Heart right ventricle (tissue), 16 donors: ENCODE measurements at regions not wholly inside any gene's neighbourhood (a gene's known extent, or its start where the extent isn't known, plus 50 kb on each side); places are given as distances from the start of the nearest gene placed in this dataset.
"Not testable (repeated sequence)": the region's sequence is repeated elsewhere in the genome, so short reads cannot be mapped to it uniquely, and the experiment has no call there.

Source experiments
- ATAC-seq, 8 donors: fragments of 200-7000 bp; cut with Tn5 transposase; one replicate each; pipeline ENCODE4 v1.9.1; 2020; ENCODE audit warnings: mild to moderate bottlenecking in 8 of 8, moderate library complexity in 8 of 8, moderate number of reproducible peaks in 1 of 8
- DNase-seq, 2 donors: peaks; one replicate each; pipeline ENCODE4 v3.0.0-alpha.2; 2020
- H3K27ac ChIP-seq, 10 donors: fragments of 200-600 bp; sonication (generic) in 2 of 10; one replicate each; pipeline versions ENCODE4 v1.5.0 to v1.8.0; 2020 to 2022; ENCODE audit warnings: mild to moderate bottlenecking in 3 of 10
- H3K27me3 ChIP-seq, 7 donors: fragments of 200-600 bp; one replicate each; pipeline ENCODE4 v1.8.0; 2021 to 2022; ENCODE audit warnings: mild to moderate bottlenecking in 2 of 7
- H3K36me3 ChIP-seq, 9 donors: fragments of 200-600 bp; sonication (generic) in 1 of 9; one replicate each; pipeline versions ENCODE4 v1.5.0 to v1.8.0; 2020 to 2022; ENCODE audit warnings: mild to moderate bottlenecking in 2 of 9
- H3K4me1 ChIP-seq, 9 donors: fragments of 200-600 bp; sonication (generic) in 1 of 9; one replicate each; pipeline versions ENCODE4 v1.5.0 to v1.8.0; 2020 to 2022; ENCODE audit warnings: mild to moderate bottlenecking in 4 of 9
- H3K4me3 ChIP-seq, 10 donors: fragments of 200-600 bp; sonication (generic) in 2 of 10; one replicate each; pipeline versions ENCODE4 v1.5.0 to v1.8.0; 2020 to 2022; ENCODE audit warnings: mild to moderate bottlenecking in 7 of 10, moderate library complexity in 2 of 10
- H3K9me3 ChIP-seq, 11 donors: fragments of 200-600 bp in 10 of 11; sonication (generic) in 2 of 11; one replicate each; pipeline versions ENCODE4 v1.5.0 to v1.8.0; 2013 to 2022; ENCODE audit warnings: mild to moderate bottlenecking in 2 of 11, control low read depth in 1 of 11, moderate library complexity in 1 of 11
- WGBS, 2 donors: extraction: QIAGEN DNeasy Blood & Tissue Kit; methylation state at CpG; one replicate each; pipeline ENCODE4 v1.1.7; 2013; ENCODE audit warnings: inconsistent platforms in 1 of 2; 5-methylcytosine and 5-hydroxymethylcytosine counted together
- intact Hi-C, 10 donors: fragments of 100-400 bp; cut with DNase I; formaldehyde crosslinking; loops; one replicate each; pipeline versions ENCODE4 v1.11.1 to v1.14.2; 2022
- TF ChIP-seq, protein P1 (sequence below), 9 donors: fragments of 200-600 bp; sonication (generic) in 2 of 9; IDR thresholded peaks; one replicate each; pipeline versions ENCODE4 v1.5.0 to v1.8.0; 2021 to 2022; ENCODE audit warnings: antibody characterized with exemption in 9 of 9, mild to moderate bottlenecking in 5 of 9, moderate library complexity in 1 of 9
- donor health status: Arrhythmogenic right ventricular cardiomyopathy.
- donor health status: ischemic (EF 13 %, LVEDD 7.1; RV severe dilation, severe dysfunction).
- donor health status: healthy with polysubstance abuse.
- donor health status: DM: no; HTN: yes; CAD: no.
- donor health status: DM: no; HTN: no; CAD: no.
- donor health status: ischemic (EF 25% LVEDD 6.9; RV normal size, moderate dysfunction).
- donor health status: ischemic (EF 25% LVEDD 5.7; RV mildly dilated, moderate dysfunction).
- donor health status: healthy.
- donor health status: DM: yes; HTN: yes; CAD: no.
- donor health status: Ischemic cardiomyopathy.
- donor health status: ischemic (EF 35%, LVEDD 5.7; RV mildly dilated, moderate dysfunction).
- donor health status: nonischemic (EF 11% LVEDD 7.7; RV severe dilation, severe dysfunction).
- donor health status: DM: yes; HTN: yes; CAD: no.
- donor health status: PGD.
- donor health status: ischemic (EF 29% LVEDD 5.4; RV normal size, mild dysfunction).
- donor health status: nonischemic (EF 23%, LVEDD 6.1; RV moderate dilation, normal function).

DNA sequence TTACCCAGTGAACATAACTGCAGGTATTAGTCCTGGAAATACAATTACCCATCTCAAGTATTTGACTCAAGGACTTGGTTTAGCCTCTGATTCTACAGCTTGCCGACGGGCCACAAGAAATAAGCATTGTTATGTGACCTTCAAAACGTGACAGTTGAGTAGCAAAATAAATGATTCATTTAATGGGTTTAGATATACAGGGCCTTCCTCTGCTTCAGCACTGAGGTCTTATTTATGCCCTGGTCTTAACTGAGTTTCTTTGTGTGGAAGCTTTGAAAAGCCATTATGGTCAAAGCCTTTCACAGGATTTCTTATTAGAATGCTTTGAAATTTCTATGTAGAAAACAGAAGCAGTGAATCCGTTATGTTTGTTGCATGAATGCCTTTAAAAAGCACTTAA lies 899.2 kb upstream of the API5 start:
- H3K4me1 ChIP-seq = no peaks in the 10 kb centered on the region
- WGBS, 2 donors = 61 to 67% methylated on average over 4 of the region's 4 CpGs
- no peak for ATAC-seq
- intact Hi-C loops = no loop called here
- no peak overlapping the region for H3K4me3 ChIP-seq
- H3K36me3 ChIP-seq = no peaks in the 10 kb centered on the region
- H3K27ac ChIP-seq = no peak overlapping the region
- H3K9me3 ChIP-seq = no peaks in the 10 kb centered on the region
- no peak for DNase-seq
- TF ChIP-seq, protein P1, sequence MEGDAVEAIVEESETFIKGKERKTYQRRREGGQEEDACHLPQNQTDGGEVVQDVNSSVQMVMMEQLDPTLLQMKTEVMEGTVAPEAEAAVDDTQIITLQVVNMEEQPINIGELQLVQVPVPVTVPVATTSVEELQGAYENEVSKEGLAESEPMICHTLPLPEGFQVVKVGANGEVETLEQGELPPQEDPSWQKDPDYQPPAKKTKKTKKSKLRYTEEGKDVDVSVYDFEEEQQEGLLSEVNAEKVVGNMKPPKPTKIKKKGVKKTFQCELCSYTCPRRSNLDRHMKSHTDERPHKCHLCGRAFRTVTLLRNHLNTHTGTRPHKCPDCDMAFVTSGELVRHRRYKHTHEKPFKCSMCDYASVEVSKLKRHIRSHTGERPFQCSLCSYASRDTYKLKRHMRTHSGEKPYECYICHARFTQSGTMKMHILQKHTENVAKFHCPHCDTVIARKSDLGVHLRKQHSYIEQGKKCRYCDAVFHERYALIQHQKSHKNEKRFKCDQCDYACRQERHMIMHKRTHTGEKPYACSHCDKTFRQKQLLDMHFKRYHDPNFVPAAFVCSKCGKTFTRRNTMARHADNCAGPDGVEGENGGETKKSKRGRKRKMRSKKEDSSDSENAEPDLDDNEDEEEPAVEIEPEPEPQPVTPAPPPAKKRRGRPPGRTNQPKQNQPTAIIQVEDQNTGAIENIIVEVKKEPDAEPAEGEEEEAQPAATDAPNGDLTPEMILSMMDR (IDR thresholded peaks at IDR 0.05) = no peak
- peaks cover 0 to 7% (median 0%) of the 10 kb centered on the region in 7 donors for H3K27me3 ChIP-seq

DNA sequence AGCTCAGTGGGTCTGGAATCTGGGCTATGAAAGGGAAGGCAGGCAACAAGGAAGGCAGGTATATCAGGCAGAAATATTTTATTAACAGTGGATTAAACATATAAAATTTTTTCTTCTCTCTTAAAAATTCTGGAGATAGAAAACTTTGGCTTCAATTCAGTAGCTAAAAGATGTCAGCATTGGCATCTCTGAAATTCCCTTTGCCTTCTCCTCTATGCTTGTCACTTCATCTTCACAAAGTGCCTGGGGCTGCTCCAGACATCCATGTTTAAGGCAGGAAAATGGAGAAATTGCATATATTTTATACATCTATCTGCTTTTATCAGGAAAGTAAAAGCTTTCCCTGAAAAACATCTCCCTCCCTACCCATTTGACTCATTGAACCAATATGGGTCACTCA lies 894.1 kb upstream of the API5 start:
- TF ChIP-seq, protein P1 (IDR thresholded peaks at IDR 0.05) = no peak
- Histone ChIP-seq H3K9me3 (no peaks in the 10 kb centered on the region), H3K27me3 (no peaks in the 10 kb centered on the region), H3K4me3 (no peak overlapping the region), H3K36me3 (no peaks in the 10 kb centered on the region), H3K27ac (no peak overlapping the region), H3K4me1 (no peaks in the 10 kb centered on the region)
- intact Hi-C loops = no loop called here
- no peak for DNase-seq
- no peak for ATAC-seq

DNA sequence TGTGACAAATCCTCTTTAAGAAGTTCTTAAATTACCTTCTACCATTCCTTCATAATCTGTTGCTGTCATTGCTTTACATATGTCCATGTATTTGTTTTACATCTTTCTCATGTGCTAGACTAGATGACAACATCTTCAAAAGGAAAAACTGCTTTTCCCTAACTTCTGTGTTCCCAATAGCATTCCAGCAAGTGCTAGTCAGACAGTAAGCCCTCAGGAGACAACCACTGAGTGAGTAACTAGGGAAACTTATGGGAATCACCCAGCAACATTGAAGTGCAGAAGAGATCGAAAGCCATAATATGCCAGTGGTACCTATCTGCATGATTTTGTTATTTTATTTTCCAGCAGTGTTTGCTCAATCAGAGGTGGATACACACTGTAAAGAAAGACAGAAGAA lies 889.7 kb upstream of the API5 start:
- no peak for DNase-seq
- Histone ChIP-seq H3K27me3 (no peaks in the 10 kb centered on the region), H3K36me3 (no peaks in the 10 kb centered on the region), H3K4me3 (no peak overlapping the region), H3K4me1 (no peaks in the 10 kb centered on the region), H3K9me3 (no peaks in the 10 kb centered on the region), H3K27ac (no peak overlapping the region)
- TF ChIP-seq, protein P1 (IDR thresholded peaks at IDR 0.05) = no peak
- WGBS, 2 donors = 94 to 98% methylated on average over 1 of the region's 1 CpG
- intact Hi-C loops = no loop called here
- ATAC-seq = no peak

DNA sequence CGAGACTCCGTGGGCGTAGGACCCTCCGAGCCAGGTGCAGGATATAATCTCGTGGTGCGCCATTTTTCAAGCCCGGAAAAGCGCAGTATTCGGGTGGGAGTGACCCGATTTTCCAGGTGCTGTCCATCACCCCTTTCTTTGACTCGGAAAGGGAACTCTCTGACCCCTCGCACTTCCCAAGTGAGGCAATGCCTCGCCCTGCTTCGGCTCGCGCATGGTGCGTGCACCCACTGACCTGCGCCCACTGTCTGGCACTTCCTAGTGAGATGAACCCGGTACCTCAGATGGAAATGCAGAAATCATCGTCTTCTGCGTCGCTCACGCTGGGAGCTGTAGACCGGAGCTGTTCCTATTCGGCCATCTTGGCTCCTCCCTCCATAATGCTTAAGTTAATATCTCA lies 876.9 kb upstream of the API5 start:
- ATAC-seq, H3K4me3 ChIP-seq, H3K27me3 ChIP-seq, H3K27ac ChIP-seq, intact Hi-C loops, DNase-seq, H3K36me3 ChIP-seq, H3K4me1 ChIP-seq: not testable (repeated sequence)
- H3K9me3 ChIP-seq = peaks cover 0 to 18% (median 0%) of the 10 kb centered on the region in 11 donors
- 93 to 95% methylated on average over 23 to 25 of the region's 25 CpGs for WGBS, 2 donors

DNA sequence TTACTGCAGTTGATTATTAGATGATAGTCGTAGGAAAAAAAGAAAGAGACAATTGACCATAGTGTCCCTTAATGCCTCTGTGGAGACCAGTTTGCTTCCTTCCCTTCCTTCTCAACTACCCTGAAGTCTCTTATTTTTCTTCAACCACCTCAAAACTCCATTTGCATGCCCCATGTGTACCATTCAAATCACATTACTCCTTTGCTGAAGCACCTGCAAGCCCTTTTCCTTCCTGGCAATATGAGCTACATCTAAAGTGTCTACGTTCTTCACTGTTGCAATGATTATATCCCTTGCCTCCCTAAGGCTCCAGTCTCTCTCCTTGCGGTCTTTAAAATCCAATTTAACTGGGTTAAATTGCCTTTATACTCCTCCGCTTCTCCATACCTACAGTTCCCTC lies 867.4 kb upstream of the API5 start:
- TF ChIP-seq, protein P1 (IDR thresholded peaks at IDR 0.05) = no peak
- H3K27me3 ChIP-seq = no peaks in the 10 kb centered on the region

More for the DNA sequence above, 867.4 kb upstream of the API5 start:
- Histone ChIP-seq H3K9me3 (peaks cover 0 to 30% (median 4%) of the 10 kb centered on the region in 11 donors), H3K27ac (no peak overlapping the region), H3K36me3 (no peaks in the 10 kb centered on the region), H3K4me1 (no peaks in the 10 kb centered on the region), H3K4me3 (no peak overlapping the region)
- DNase-seq (no peak), ATAC-seq (no peak)
- WGBS, 2 donors = 62 to 76% methylated on average over 4 of the region's 4 CpGs
- intact Hi-C loops = no loop called here
